ENCODE measurements at regions not wholly inside any gene's neighbourhood (a gene's known extent, or its start where the extent isn't known, plus 50 kb on each side); places are given as distances from the start of the nearest gene placed in this dataset.

DNA sequence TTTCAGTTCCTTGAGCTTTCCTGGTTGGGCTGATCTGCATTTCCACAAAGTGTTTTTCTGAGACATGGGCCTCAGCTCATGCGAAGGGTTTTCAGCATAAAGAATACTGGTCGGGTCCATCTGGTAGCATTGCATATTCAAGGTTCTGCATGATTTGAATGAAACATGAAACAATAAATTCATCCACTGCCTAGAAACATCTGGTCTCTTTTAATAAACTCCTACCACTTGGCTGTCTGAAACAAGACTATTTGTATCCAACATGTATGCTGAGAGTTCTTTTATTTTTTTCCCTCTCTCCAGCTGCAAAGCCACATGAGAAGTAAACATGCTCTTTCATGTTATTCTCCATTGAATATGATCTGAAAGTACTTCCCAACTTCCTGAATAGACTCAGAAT lies 314.9 kb upstream of the SOX11 start:
- H3K4me1 ChIP-seq (ENCODE audit: control insufficient read depth, insufficient read depth, low read length), result peaks cover 24% of the 10 kb centered on the region
- H3K27ac ChIP-seq (ENCODE audit: insufficient read depth, low read depth, low read length, poor library complexity, severe bottlenecking), result no peak overlapping the region
- no peak overlapping the region for H3K4me3 ChIP-seq (ENCODE audit: insufficient read depth, low read depth, low read length)
- H3K9me3 ChIP-seq (ENCODE audit: control insufficient read depth, low read length), result no peaks in the 10 kb centered on the region
- H3K27me3 ChIP-seq (ENCODE audit: control insufficient read depth, insufficient read depth, low read length, poor library complexity, severe bottlenecking), result no peaks in the 10 kb centered on the region
- WGBS, 2 experiments, result 92 to 96% methylated on average over 2 of the region's 2 CpGs
- no peaks in the 10 kb centered on the region for H3K36me3 ChIP-seq (ENCODE audit: control insufficient read depth, insufficient read depth, low read length)

DNA sequence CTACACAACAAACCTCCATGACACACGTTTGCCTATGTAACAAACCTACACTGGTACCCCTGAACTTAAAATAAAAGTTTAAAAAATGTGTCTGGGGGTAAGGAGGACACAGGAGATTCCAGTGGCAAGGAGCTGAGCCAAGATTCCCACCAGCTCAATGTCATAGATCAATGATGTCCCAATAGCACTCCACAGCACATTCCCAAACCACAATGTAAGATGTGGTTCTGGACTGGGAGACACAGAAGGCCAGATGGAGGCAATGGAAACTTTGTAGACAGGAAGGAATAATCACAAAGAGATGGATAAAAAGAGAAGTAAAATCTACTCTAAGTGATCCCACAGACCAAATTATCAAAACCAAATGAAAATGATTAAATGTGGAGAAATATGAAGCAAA lies 312.4 kb upstream of the SOX11 start:
- Histone ChIP-seq H3K9me3 (ENCODE audit: control insufficient read depth, low read length) (no peaks in the 10 kb centered on the region), H3K4me3 (ENCODE audit: insufficient read depth, low read depth, low read length) (no peak overlapping the region), H3K27me3 (ENCODE audit: control insufficient read depth, insufficient read depth, low read length, poor library complexity, severe bottlenecking) (no peaks in the 10 kb centered on the region), H3K4me1 (ENCODE audit: control insufficient read depth, insufficient read depth, low read length) (peaks cover 3% of the 10 kb centered on the region), H3K27ac (ENCODE audit: insufficient read depth, low read depth, low read length, poor library complexity, severe bottlenecking) (no peak overlapping the region), H3K36me3 (ENCODE audit: control insufficient read depth, insufficient read depth, low read length) (no peaks in the 10 kb centered on the region)
- 89% methylated on average over 1 of the region's 1 CpG; no CpG with 5 or more reads in 1 of the 2 experiments for WGBS, 2 experiments

DNA sequence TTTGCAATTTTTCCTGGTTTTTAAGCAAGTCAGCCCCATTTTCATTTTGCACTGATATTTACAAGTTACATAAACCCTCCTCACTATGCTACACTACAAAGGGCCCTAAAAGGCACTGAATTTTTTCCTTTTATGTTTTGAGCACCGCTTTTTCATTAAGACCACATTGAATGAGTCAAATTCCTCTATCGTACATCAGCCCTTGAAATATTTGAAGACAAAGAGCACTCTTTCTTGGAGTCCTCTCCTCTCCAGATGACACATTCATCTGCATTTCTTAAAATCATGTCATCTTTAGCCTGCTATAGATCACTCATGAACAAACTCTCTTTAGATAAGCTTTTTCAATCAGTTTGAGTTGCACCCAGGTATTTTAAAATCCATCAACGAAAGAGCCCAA lies 306.6 kb upstream of the SOX11 start:
- Histone ChIP-seq H3K27me3 (ENCODE audit: control insufficient read depth, insufficient read depth, low read length, poor library complexity, severe bottlenecking) (no peaks in the 10 kb centered on the region), H3K4me1 (ENCODE audit: control insufficient read depth, insufficient read depth, low read length) (no peaks in the 10 kb centered on the region), H3K4me3 (ENCODE audit: insufficient read depth, low read depth, low read length) (no peak overlapping the region), H3K27ac (ENCODE audit: insufficient read depth, low read depth, low read length, poor library complexity, severe bottlenecking) (no peak overlapping the region), H3K36me3 (ENCODE audit: control insufficient read depth, insufficient read depth, low read length) (no peaks in the 10 kb centered on the region), H3K9me3 (ENCODE audit: control insufficient read depth, low read length) (no peaks in the 10 kb centered on the region)
- WGBS, 2 experiments, result 88 to 93% methylated on average over 3 of the region's 3 CpGs

DNA sequence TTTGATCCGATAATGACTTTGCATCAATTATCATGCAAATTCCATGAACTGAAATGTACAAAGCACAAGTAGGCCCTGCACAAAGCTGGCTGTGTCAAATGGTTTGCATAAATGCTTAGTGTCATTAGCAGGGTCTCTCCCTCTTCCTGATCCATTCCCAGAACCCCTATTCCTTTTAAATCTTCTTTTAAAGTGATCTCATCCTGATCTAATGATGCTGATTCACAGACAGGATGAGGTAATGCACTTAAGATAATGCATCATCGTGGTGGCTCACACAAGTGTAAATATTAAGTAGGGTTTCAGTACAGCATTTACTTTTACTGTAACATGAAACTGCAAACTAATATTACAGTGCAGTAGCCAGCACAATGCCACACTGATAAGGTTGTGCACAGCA lies 304.8 kb upstream of the SOX11 start:
- H3K36me3 ChIP-seq (ENCODE audit: control insufficient read depth, insufficient read depth, low read length), result no peaks in the 10 kb centered on the region
- WGBS, 2 experiments, result 87 to 94% methylated on average over 2 of the region's 2 CpGs
- no peak overlapping the region for H3K27ac ChIP-seq (ENCODE audit: insufficient read depth, low read depth, low read length, poor library complexity, severe bottlenecking)
- H3K27me3 ChIP-seq (ENCODE audit: control insufficient read depth, insufficient read depth, low read length, poor library complexity, severe bottlenecking), result no peaks in the 10 kb centered on the region
- no peaks in the 10 kb centered on the region for H3K4me1 ChIP-seq (ENCODE audit: control insufficient read depth, insufficient read depth, low read length)
- H3K9me3 ChIP-seq (ENCODE audit: control insufficient read depth, low read length), result no peaks in the 10 kb centered on the region
- no peak overlapping the region for H3K4me3 ChIP-seq (ENCODE audit: insufficient read depth, low read depth, low read length)

DNA sequence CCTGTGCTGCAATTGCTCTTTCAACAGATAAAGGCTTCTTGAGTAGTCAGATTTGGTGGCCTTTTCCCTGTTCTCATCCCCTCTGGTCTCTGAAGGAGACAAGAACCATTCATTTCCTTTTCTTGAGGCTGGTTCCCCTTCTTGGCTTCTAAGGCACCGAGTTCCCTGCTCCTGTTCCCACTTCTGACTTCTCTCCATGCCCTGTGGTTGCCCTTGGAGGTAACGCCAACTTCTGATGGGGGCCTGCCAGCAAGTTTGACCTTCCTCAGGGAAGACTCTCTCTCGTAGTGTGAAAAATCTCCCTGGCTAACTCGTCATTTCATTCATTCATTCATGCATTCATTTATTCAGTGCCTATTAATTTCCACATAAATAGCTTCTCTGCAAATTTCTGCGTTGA lies 302.4 kb upstream of the SOX11 start:
- no peak overlapping the region for H3K4me3 ChIP-seq (ENCODE audit: insufficient read depth, low read depth, low read length)
- no peak overlapping the region for H3K27ac ChIP-seq (ENCODE audit: insufficient read depth, low read depth, low read length, poor library complexity, severe bottlenecking)
- no peaks in the 10 kb centered on the region for H3K9me3 ChIP-seq (ENCODE audit: control insufficient read depth, low read length)
- H3K27me3 ChIP-seq (ENCODE audit: control insufficient read depth, insufficient read depth, low read length, poor library complexity, severe bottlenecking), result no peaks in the 10 kb centered on the region
- H3K36me3 ChIP-seq (ENCODE audit: control insufficient read depth, insufficient read depth, low read length), result no peaks in the 10 kb centered on the region
- WGBS, 2 experiments, result 94 to 95% methylated on average over 5 of the region's 5 CpGs
- no peaks in the 10 kb centered on the region for H3K4me1 ChIP-seq (ENCODE audit: control insufficient read depth, insufficient read depth, low read length)

DNA sequence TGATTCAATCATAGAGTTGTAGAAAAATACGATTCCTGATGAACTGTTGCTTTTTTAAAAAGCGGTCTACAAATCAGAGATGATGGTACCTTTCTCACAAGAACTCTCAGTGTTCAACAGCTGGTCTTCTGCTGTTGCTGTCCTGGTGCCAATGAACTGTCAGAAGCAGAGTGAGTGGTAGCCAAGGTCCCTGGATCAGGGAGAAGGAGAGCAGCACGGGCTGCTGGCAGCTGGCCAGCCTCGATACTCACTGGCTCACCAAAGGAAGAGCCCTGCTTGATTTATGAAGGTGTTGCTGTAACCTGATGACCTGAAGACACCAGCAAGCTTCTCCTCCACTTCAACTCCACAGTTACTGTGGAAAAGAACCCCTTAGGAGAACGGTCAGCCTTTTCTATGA lies 300.8 kb upstream of the SOX11 start:
- Histone ChIP-seq H3K4me1 (ENCODE audit: control insufficient read depth, insufficient read depth, low read length) (no peaks in the 10 kb centered on the region), H3K4me3 (ENCODE audit: insufficient read depth, low read depth, low read length) (no peak overlapping the region), H3K27ac (ENCODE audit: insufficient read depth, low read depth, low read length, poor library complexity, severe bottlenecking) (no peak overlapping the region), H3K27me3 (ENCODE audit: control insufficient read depth, insufficient read depth, low read length, poor library complexity, severe bottlenecking) (no peaks in the 10 kb centered on the region), H3K9me3 (ENCODE audit: control insufficient read depth, low read length) (no peaks in the 10 kb centered on the region), H3K36me3 (ENCODE audit: control insufficient read depth, insufficient read depth, low read length) (no peaks in the 10 kb centered on the region)
- 93 to 97% methylated on average over 5 of the region's 5 CpGs for WGBS, 2 experiments

DNA sequence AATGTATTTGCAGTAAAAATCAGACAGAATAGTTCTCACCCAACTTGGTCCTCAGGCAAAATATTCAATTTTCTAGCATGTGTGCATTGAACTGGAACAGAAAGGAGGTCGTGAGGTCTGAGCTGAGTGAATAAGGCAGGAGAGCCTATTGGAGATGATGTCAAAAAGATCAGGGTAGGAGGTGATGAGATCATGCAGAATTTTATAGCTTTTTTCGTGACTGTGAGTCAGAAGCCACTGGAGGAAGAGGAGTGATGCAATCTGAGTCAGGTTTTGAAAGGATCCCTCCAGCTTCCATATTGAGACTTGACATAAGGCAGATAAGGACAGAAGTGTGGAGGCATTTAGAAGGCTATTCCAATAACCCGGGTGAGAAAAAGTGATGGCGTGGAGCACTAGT lies 299.5 kb upstream of the SOX11 start:
- Histone ChIP-seq H3K27ac (ENCODE audit: insufficient read depth, low read depth, low read length, poor library complexity, severe bottlenecking) (no peak overlapping the region), H3K9me3 (ENCODE audit: control insufficient read depth, low read length) (no peaks in the 10 kb centered on the region), H3K27me3 (ENCODE audit: control insufficient read depth, insufficient read depth, low read length, poor library complexity, severe bottlenecking) (no peaks in the 10 kb centered on the region), H3K4me3 (ENCODE audit: insufficient read depth, low read depth, low read length) (no peak overlapping the region), H3K36me3 (ENCODE audit: control insufficient read depth, insufficient read depth, low read length) (no peaks in the 10 kb centered on the region), H3K4me1 (ENCODE audit: control insufficient read depth, insufficient read depth, low read length) (no peaks in the 10 kb centered on the region)
- 92 to 95% methylated on average over 4 of the region's 4 CpGs for WGBS, 2 experiments

DNA sequence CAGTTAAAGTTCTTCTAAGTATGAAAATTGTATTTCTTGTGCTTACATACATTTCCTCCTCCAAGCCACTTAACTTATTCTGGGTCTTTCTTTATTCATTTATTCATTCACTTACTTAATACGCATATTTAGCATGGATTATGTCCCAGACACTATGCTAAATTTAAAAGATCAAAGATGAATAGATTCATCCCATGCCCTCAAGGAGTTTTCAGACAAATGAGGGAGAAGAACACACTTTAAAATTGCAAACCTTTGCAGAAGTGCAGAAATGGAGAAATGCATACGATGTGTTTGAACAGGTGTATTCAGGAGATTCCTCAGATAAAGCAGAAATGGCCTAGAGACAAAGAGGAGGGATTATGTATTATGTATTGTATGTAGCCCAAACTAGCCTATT lies 298.7 kb upstream of the SOX11 start:
- Histone ChIP-seq H3K27ac (ENCODE audit: insufficient read depth, low read depth, low read length, poor library complexity, severe bottlenecking) (no peak overlapping the region), H3K9me3 (ENCODE audit: control insufficient read depth, low read length) (no peaks in the 10 kb centered on the region), H3K27me3 (ENCODE audit: control insufficient read depth, insufficient read depth, low read length, poor library complexity, severe bottlenecking) (no peaks in the 10 kb centered on the region), H3K4me3 (ENCODE audit: insufficient read depth, low read depth, low read length) (no peak overlapping the region), H3K36me3 (ENCODE audit: control insufficient read depth, insufficient read depth, low read length) (no peaks in the 10 kb centered on the region), H3K4me1 (ENCODE audit: control insufficient read depth, insufficient read depth, low read length) (no peaks in the 10 kb centered on the region)
- WGBS, 2 experiments, result 93 to 98% methylated on average over 2 of the region's 2 CpGs

DNA sequence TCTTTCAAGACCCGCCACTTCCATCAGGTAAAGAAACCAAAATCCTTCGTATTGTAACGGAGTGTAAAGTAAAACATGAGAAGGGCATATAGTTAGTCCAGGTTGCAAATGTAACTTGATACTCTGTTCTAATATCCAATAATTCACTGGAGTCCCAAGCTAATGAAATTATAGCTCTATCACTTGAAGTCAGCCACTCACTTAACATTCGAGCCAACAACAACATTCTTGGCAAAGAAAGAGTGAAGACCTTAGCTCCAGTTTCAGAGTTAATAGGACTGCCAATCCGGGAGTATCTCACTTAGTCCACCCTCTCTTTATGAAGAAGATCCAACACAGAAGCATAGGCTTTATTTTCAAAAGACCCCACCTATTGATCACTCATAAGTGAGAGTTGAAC lies 298.0 kb upstream of the SOX11 start:
- Histone ChIP-seq H3K36me3 (ENCODE audit: control insufficient read depth, insufficient read depth, low read length) (no peaks in the 10 kb centered on the region), H3K27ac (ENCODE audit: insufficient read depth, low read depth, low read length, poor library complexity, severe bottlenecking) (no peak overlapping the region), H3K4me3 (ENCODE audit: insufficient read depth, low read depth, low read length) (no peak overlapping the region), H3K9me3 (ENCODE audit: control insufficient read depth, low read length) (no peaks in the 10 kb centered on the region), H3K27me3 (ENCODE audit: control insufficient read depth, insufficient read depth, low read length, poor library complexity, severe bottlenecking) (no peaks in the 10 kb centered on the region), H3K4me1 (ENCODE audit: control insufficient read depth, insufficient read depth, low read length) (no peaks in the 10 kb centered on the region)
- 83 to 93% methylated on average over 3 to 5 of the region's 5 CpGs for WGBS, 2 experiments

DNA sequence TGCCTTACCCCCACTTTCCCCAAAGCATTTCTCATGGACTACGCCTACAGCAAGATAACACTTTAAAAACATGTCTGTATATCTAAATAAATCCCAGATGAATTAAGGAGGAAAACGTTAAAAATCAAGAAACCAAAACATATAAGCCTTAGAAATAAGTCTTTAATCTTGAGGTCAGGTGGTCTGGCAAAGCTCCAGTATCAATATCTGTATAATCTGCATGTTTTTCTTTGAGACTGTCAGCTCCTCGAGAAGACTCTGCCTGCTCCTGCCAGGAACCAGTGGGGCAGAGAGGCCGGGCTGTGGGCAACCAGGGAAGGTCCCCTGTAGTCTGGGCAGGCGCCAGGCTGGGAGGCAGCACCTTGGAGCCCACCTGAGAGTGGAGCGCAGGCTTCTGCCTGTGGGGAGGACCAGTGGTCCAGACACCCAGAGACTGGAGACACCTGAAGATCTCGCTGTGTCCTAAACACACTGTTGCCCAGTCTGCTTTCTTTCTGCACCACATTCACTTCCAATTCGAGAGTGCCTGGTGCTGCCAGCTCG lies 291.0 kb upstream of the SOX11 start:
- 94 to 95% methylated on average over 9 of the region's 9 CpGs for WGBS, 2 experiments
- H3K4me1 ChIP-seq (ENCODE audit: control insufficient read depth, insufficient read depth, low read length), result no peaks in the 10 kb centered on the region
- H3K9me3 ChIP-seq (ENCODE audit: control insufficient read depth, low read length), result no peaks in the 10 kb centered on the region
- H3K27ac ChIP-seq (ENCODE audit: insufficient read depth, low read depth, low read length, poor library complexity, severe bottlenecking), result no peak overlapping the region
- H3K4me3 ChIP-seq (ENCODE audit: insufficient read depth, low read depth, low read length), result no peak overlapping the region
- no peaks in the 10 kb centered on the region for H3K27me3 ChIP-seq (ENCODE audit: control insufficient read depth, insufficient read depth, low read length, poor library complexity, severe bottlenecking)
- no peaks in the 10 kb centered on the region for H3K36me3 ChIP-seq (ENCODE audit: control insufficient read depth, insufficient read depth, low read length)

DNA sequence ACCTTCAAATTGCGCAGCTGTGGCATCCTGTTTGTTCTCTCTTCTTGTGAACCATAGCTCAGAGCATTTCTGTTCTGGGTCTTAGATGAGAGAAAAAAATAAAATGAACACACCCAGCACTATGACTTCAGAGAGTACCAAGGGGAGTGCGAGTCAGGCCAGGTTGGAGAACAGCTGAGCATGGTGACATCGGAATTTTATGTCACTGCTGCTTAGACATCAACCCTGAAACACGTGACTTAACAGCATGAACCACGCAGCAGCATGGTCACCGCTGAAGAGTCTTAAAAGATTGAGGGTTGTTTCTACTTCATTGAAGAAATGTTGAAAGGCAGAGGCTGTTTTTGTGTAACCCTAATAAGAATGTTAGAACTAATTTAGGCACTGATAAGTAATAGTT lies 288.8 kb upstream of the SOX11 start:
- H3K9me3 ChIP-seq (ENCODE audit: control insufficient read depth, low read length), result no peaks in the 10 kb centered on the region
- H3K27ac ChIP-seq (ENCODE audit: insufficient read depth, low read depth, low read length, poor library complexity, severe bottlenecking), result no peak overlapping the region
- no peaks in the 10 kb centered on the region for H3K27me3 ChIP-seq (ENCODE audit: control insufficient read depth, insufficient read depth, low read length, poor library complexity, severe bottlenecking)
- no peak overlapping the region for H3K4me3 ChIP-seq (ENCODE audit: insufficient read depth, low read depth, low read length)
- no peaks in the 10 kb centered on the region for H3K36me3 ChIP-seq (ENCODE audit: control insufficient read depth, insufficient read depth, low read length)
- H3K4me1 ChIP-seq (ENCODE audit: control insufficient read depth, insufficient read depth, low read length), result no peaks in the 10 kb centered on the region
- WGBS, 2 experiments, result 98% methylated on average over 6 of the region's 6 CpGs

All from ectodermal cell (in vitro differentiated cells).